ENCODE measurements at regions not wholly inside any gene's neighbourhood (a gene's known extent, or its start where the extent isn't known, plus 50 kb on each side); places are given as distances from the start of the nearest gene placed in this dataset.

GRCh38 chr2:225100856-225101294 is 58.6 kb upstream of the DOCK10 start:
- H3K27me3 ChIP-seq (ENCODE audit: control insufficient read depth, insufficient read depth, low read length, poor library complexity, severe bottlenecking), result no peaks in the 10 kb centered on the region
- 89 to 100% methylated on average over 1 of the region's 1 CpG for WGBS, 2 experiments (ENCODE audit: insufficient coverage in 1 of 2, insufficient read length in 1 of 2)
- H3K9me3 Mint-ChIP-seq, result no peaks in the 10 kb centered on the region
- H3K9me3 ChIP-seq (ENCODE audit: control insufficient read depth, low read length), result no peaks in the 10 kb centered on the region
- H3K36me3 ChIP-seq (ENCODE audit: control insufficient read depth, insufficient read depth, low read length), result no peaks in the 10 kb centered on the region
- no peak for DNase-seq
- no peak overlapping the region for H3K4me3 ChIP-seq (ENCODE audit: low read length)
- H3K9ac ChIP-seq (ENCODE audit: extremely low read depth, low read length, poor library complexity, severe bottlenecking), result no peak overlapping the region
- H3K4me3 Mint-ChIP-seq, result no peak overlapping the region
- no peaks in the 10 kb centered on the region for H3K36me3 Mint-ChIP-seq (ENCODE audit: low read depth)
- no peak for TF ChIP-seq CTCF (conservative IDR thresholded peaks at IDR 0.05)
- H3K27ac ChIP-seq (ENCODE audit: low read depth, low read length), result no peak overlapping the region
- H3K27me3 Mint-ChIP-seq (ENCODE audit: insufficient read depth), result no peaks in the 10 kb centered on the region
- no peaks in the 10 kb centered on the region for H3K4me1 ChIP-seq (ENCODE audit: control insufficient read depth, insufficient read depth, low read length)
- no peak overlapping the region for H3K27ac Mint-ChIP-seq
- no peaks in the 10 kb centered on the region for H3K4me1 Mint-ChIP-seq

- no peak overlapping the region for H3K4me3 ChIP-seq (ENCODE audit: low read length)
- no peak overlapping the region for H3K9ac ChIP-seq (ENCODE audit: extremely low read depth, low read length, poor library complexity, severe bottlenecking)
- Mint-ChIP-seq H3K4me3 (no peak overlapping the region), H3K27ac (no peak overlapping the region), H3K4me1 (no peaks in the 10 kb centered on the region), H3K9me3 (no peaks in the 10 kb centered on the region), H3K36me3 (ENCODE audit: low read depth) (no peaks in the 10 kb centered on the region), H3K27me3 (ENCODE audit: insufficient read depth) (no peaks in the 10 kb centered on the region)
- H3K9me3 ChIP-seq (ENCODE audit: control insufficient read depth, low read length), result no peaks in the 10 kb centered on the region
- no peaks in the 10 kb centered on the region for H3K36me3 ChIP-seq (ENCODE audit: control insufficient read depth, insufficient read depth, low read length)
- H3K27me3 ChIP-seq (ENCODE audit: control insufficient read depth, insufficient read depth, low read length, poor library complexity, severe bottlenecking), result no peaks in the 10 kb centered on the region
- no peak for DNase-seq
- no peak for TF ChIP-seq CTCF (conservative IDR thresholded peaks at IDR 0.05)
- no peak overlapping the region for H3K27ac ChIP-seq (ENCODE audit: low read depth, low read length)
- no peaks in the 10 kb centered on the region for H3K4me1 ChIP-seq (ENCODE audit: control insufficient read depth, insufficient read depth, low read length)
- WGBS, 2 experiments (ENCODE audit: insufficient coverage in 1 of 2, insufficient read length in 1 of 2), result 87 to 100% methylated on average over 1 of the region's 1 CpG
Measured at GRCh38 chr2:225100269-225100668, 58.0 kb upstream of the DOCK10 start.

- no CpG with 5 or more reads among the region's 1 CpG for WGBS, 2 experiments (ENCODE audit: insufficient coverage in 1 of 2, insufficient read length in 1 of 2)
Measured at GRCh38 chr2:225097035-225097434, 54.8 kb upstream of the DOCK10 start.

More at GRCh38 chr2:225097035-225097434, 54.8 kb upstream of the DOCK10 start:
- no peak for DNase-seq
- H3K4me3 Mint-ChIP-seq, result no peak overlapping the region
- no peaks in the 10 kb centered on the region for H3K27me3 ChIP-seq (ENCODE audit: control insufficient read depth, insufficient read depth, low read length, poor library complexity, severe bottlenecking)
- no peak overlapping the region for H3K27ac ChIP-seq (ENCODE audit: low read depth, low read length)
- no peak overlapping the region for H3K9ac ChIP-seq (ENCODE audit: extremely low read depth, low read length, poor library complexity, severe bottlenecking)
- no peaks in the 10 kb centered on the region for H3K4me1 ChIP-seq (ENCODE audit: control insufficient read depth, insufficient read depth, low read length)
- H3K27me3 Mint-ChIP-seq (ENCODE audit: insufficient read depth), result no peaks in the 10 kb centered on the region
- H3K4me3 ChIP-seq (ENCODE audit: low read length), result no peak overlapping the region
- H3K9me3 Mint-ChIP-seq, result no peaks in the 10 kb centered on the region
- H3K4me1 Mint-ChIP-seq, result no peaks in the 10 kb centered on the region
- TF ChIP-seq CTCF (conservative IDR thresholded peaks at IDR 0.05), result no peak
- H3K36me3 Mint-ChIP-seq (ENCODE audit: low read depth), result no peaks in the 10 kb centered on the region
- H3K9me3 ChIP-seq (ENCODE audit: control insufficient read depth, low read length), result no peaks in the 10 kb centered on the region
- H3K36me3 ChIP-seq (ENCODE audit: control insufficient read depth, insufficient read depth, low read length), result no peaks in the 10 kb centered on the region
- no peak overlapping the region for H3K27ac Mint-ChIP-seq

Measured in endodermal cell (in vitro differentiated cells).